ENCODE measurements at regions not wholly inside any gene's neighbourhood (a gene's known extent, or its start where the extent isn't known, plus 50 kb on each side); places are given as distances from the start of the nearest gene placed in this dataset.

DNA sequence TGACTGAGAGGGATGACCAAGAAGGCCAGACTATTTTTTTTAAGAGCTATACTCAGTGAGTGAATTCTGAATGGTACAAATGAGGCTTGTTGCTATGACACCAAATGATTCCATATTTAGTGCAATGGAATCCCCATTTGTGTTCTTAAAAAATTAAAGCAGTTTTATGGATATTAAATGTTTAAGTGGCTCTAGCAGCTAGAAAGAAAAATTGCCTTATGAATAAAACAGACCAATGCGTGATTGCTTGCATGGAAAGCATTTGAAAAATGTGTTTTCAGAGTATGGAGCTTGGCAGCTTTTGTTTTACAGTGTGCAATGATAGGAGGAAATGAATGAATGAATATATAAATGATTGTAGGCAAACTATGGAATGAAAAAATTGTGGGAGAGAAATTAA lies 238.8 kb upstream of the DPP10 start:
- TF ChIP-seq, protein P1, sequence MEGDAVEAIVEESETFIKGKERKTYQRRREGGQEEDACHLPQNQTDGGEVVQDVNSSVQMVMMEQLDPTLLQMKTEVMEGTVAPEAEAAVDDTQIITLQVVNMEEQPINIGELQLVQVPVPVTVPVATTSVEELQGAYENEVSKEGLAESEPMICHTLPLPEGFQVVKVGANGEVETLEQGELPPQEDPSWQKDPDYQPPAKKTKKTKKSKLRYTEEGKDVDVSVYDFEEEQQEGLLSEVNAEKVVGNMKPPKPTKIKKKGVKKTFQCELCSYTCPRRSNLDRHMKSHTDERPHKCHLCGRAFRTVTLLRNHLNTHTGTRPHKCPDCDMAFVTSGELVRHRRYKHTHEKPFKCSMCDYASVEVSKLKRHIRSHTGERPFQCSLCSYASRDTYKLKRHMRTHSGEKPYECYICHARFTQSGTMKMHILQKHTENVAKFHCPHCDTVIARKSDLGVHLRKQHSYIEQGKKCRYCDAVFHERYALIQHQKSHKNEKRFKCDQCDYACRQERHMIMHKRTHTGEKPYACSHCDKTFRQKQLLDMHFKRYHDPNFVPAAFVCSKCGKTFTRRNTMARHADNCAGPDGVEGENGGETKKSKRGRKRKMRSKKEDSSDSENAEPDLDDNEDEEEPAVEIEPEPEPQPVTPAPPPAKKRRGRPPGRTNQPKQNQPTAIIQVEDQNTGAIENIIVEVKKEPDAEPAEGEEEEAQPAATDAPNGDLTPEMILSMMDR (conservative IDR thresholded peaks at IDR 0.05; ENCODE audit: low read depth), result no peak
- CTCF ChIA-PET, result no interaction called here
- H3K27ac ChIP-seq, result no peak overlapping the region
- POLR2A ChIA-PET (ENCODE audit: low non-redundant PET), result no interaction called here
- DNase-seq (ENCODE audit: low spot score), result no peak

GRCh38 chr2:114213808-114214207 lies 228.6 kb upstream of the DPP10 start:
- TF ChIP-seq, protein P1 (conservative IDR thresholded peaks at IDR 0.05; ENCODE audit: low read depth), result no peak
- DNase-seq (ENCODE audit: low spot score), result no peak
- no peak overlapping the region for H3K27ac ChIP-seq
- ChIA-PET POLR2A (ENCODE audit: low non-redundant PET) (no interaction called here), CTCF (no interaction called here)

- no peak overlapping the region for H3K27ac ChIP-seq
- no peak for DNase-seq (ENCODE audit: low spot score)
- ChIA-PET CTCF (interaction anchor here (0.7 kb wide), 1 partner anchor 49 kb away, joined by 5 read pairs; no protein-coding TSS in a partner anchor), POLR2A (ENCODE audit: low non-redundant PET) (no interaction called here)
- TF ChIP-seq, protein P1 (conservative IDR thresholded peaks at IDR 0.05; ENCODE audit: low read depth), result no peak
Observed at GRCh38 chr2:114218383-114218782, 224.1 kb upstream of the DPP10 start.

DNA sequence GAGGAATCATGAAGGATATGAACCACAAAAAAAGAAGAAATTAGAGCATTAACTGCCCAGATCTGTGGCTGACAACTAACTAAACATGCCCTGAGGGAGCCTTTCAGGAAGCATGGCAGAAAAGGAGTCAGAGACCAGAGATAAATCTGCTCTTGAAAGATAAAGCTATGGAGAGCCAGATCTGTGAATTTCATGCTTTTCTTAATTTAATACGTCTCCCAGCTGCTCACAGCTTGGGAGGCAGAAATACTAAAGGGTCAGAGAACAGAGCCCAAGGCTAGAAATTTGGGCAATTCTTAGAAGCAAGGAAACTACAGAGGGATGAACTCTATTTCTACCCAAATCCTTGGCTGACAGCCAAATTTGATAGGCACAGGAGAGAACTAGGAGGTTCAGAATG lies 223.0 kb upstream of the DPP10 start:
- DNase-seq (ENCODE audit: low spot score), result no peak
- TF ChIP-seq, protein P1 (conservative IDR thresholded peaks at IDR 0.05; ENCODE audit: low read depth), result no peak
- no peak overlapping the region for H3K27ac ChIP-seq
- CTCF ChIA-PET, result no interaction called here
- POLR2A ChIA-PET (ENCODE audit: low non-redundant PET), result no interaction called here

DNA sequence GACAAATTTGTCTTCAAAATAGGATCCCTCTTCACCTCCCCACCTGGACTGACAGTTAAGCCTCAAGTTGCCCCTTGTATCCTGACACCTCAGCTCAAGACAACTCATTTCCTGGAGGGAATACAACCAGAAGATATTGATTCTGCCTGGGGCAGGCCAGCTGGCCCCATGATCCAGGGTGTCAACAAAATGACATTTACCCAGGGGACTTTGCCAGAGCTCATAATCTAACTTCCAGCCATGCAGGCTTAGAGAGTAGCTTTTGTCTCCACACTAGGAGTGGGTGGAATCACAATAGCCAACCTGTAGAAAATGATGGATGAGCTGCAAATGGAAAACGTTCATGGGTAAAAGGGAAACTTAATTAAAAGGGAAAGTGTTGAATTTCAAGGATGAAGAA lies 220.1 kb upstream of the DPP10 start:
- DNase-seq (ENCODE audit: low spot score), result no peak
- CTCF ChIA-PET, result interaction anchor here (0.5 to 0.7 kb wide), 2 partner anchors 79 to 357 kb away, joined by 3 to 5 read pairs; no protein-coding TSS in a partner anchor
- POLR2A ChIA-PET (ENCODE audit: low non-redundant PET), result no interaction called here
- H3K27ac ChIP-seq, result no peak overlapping the region
- TF ChIP-seq, protein P1 (conservative IDR thresholded peaks at IDR 0.05; ENCODE audit: low read depth), result no peak

- TF ChIP-seq, protein P1 (conservative IDR thresholded peaks at IDR 0.05; ENCODE audit: low read depth), result no peak
- DNase-seq (ENCODE audit: low spot score), result no peak
- ChIA-PET CTCF (no interaction called here), POLR2A (ENCODE audit: low non-redundant PET) (no interaction called here)
- no peak overlapping the region for H3K27ac ChIP-seq
Observed at GRCh38 chr2:114231921-114232320, 210.5 kb upstream of the DPP10 start.

DNA sequence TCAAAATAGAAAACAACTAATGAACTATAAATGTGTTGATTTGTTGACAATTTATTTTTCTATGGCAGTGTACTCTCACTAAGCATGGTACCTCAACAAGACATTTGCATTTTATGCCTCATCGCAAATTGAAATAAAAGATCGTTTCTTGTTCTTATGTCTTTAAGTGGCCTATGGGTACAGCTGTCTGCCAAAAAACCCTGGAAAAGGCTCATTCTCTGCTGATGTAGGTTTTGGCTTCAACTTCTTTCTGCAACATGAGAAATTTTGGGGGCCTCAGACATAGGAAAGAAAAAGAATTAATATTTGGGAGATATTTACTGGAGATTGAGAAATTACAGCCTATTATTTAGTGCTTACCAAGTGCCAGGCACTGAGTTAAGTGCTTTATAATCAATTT lies 205.1 kb upstream of the DPP10 start:
- TF ChIP-seq, protein P1 (conservative IDR thresholded peaks at IDR 0.05; ENCODE audit: low read depth), result no peak
- no peak for DNase-seq (ENCODE audit: low spot score)
- no peak overlapping the region for H3K27ac ChIP-seq
- ChIA-PET POLR2A (ENCODE audit: low non-redundant PET) (no interaction called here), CTCF (no interaction called here)

Measured in RWPE1 (cell line).